Panc1 (cell line): ENCODE measurements at regions not wholly inside any gene's neighbourhood (a gene's known extent, or its start where the extent isn't known, plus 50 kb on each side); places are given as distances from the start of the nearest gene placed in this dataset.

ENCODE experiments used
- POLR2AphosphoS5 ChIP-seq: IDR thresholded peaks from 2 replicates; pipeline ENCODE4 v1.6.1; 2012; ENCODE audit warnings: mild to moderate bottlenecking, low read depth, low read length, moderate library complexity
- SIN3A ChIP-seq: IDR thresholded peaks from 2 replicates; pipeline ENCODE4 v1.6.1; 2012; ENCODE audit warnings: low read depth, mild to moderate bottlenecking, low read length, moderate library complexity, borderline replicate concordance; ENCODE audit not compliant: insufficient read depth
- TCF7L2 ChIP-seq: IDR thresholded peaks from 2 replicates; pipeline ENCODE4 v1.6.1; 2011; ENCODE audit warnings: mild to moderate bottlenecking, low read depth, low read length, inconsistent platforms
- TF ChIP-seq, protein P1 (sequence below): fragments of 450-650 bp; IDR thresholded peaks from 2 replicates; pipeline ENCODE4 v1.5.1; 2017; ENCODE audit warnings: mild to moderate bottlenecking
- TF ChIP-seq, protein P2 (sequence below), 2 experiments: IDR thresholded peaks; 2 replicates each; pipeline ENCODE4 v1.6.1; 2011 to 2012; ENCODE audit warnings: low read depth in 2 of 2, control low read depth in 1 of 2, low read length in 1 of 2, mild to moderate bottlenecking in 1 of 2, moderate library complexity in 1 of 2; ENCODE audit not compliant: insufficient read depth in 1 of 2

DNA sequence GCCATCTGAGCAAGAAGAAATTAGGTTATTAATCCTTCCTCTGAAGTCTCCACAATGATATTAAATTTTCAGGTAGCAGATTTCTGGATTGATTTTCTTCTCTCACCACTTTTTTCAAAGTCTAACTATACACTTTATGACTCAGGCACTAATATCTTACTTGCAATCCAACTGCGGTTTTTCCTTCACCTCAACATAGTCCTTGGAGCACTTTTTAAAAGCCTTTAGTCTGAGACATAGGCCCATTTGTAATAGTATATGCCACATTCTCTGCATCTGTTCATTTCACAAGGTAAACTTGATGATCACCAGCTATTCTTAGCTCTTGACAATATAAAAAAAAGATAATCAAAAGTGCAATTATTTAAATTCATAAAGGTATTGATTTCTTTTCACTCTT, 55.9 kb upstream of the EDNRA start:
- TF ChIP-seq, protein P1, sequence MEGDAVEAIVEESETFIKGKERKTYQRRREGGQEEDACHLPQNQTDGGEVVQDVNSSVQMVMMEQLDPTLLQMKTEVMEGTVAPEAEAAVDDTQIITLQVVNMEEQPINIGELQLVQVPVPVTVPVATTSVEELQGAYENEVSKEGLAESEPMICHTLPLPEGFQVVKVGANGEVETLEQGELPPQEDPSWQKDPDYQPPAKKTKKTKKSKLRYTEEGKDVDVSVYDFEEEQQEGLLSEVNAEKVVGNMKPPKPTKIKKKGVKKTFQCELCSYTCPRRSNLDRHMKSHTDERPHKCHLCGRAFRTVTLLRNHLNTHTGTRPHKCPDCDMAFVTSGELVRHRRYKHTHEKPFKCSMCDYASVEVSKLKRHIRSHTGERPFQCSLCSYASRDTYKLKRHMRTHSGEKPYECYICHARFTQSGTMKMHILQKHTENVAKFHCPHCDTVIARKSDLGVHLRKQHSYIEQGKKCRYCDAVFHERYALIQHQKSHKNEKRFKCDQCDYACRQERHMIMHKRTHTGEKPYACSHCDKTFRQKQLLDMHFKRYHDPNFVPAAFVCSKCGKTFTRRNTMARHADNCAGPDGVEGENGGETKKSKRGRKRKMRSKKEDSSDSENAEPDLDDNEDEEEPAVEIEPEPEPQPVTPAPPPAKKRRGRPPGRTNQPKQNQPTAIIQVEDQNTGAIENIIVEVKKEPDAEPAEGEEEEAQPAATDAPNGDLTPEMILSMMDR: no peak
- TF ChIP-seq POLR2AphosphoS5: no peak
- TF ChIP-seq SIN3A: no peak
- no peak for TF ChIP-seq TCF7L2
- TF ChIP-seq, protein P2, sequence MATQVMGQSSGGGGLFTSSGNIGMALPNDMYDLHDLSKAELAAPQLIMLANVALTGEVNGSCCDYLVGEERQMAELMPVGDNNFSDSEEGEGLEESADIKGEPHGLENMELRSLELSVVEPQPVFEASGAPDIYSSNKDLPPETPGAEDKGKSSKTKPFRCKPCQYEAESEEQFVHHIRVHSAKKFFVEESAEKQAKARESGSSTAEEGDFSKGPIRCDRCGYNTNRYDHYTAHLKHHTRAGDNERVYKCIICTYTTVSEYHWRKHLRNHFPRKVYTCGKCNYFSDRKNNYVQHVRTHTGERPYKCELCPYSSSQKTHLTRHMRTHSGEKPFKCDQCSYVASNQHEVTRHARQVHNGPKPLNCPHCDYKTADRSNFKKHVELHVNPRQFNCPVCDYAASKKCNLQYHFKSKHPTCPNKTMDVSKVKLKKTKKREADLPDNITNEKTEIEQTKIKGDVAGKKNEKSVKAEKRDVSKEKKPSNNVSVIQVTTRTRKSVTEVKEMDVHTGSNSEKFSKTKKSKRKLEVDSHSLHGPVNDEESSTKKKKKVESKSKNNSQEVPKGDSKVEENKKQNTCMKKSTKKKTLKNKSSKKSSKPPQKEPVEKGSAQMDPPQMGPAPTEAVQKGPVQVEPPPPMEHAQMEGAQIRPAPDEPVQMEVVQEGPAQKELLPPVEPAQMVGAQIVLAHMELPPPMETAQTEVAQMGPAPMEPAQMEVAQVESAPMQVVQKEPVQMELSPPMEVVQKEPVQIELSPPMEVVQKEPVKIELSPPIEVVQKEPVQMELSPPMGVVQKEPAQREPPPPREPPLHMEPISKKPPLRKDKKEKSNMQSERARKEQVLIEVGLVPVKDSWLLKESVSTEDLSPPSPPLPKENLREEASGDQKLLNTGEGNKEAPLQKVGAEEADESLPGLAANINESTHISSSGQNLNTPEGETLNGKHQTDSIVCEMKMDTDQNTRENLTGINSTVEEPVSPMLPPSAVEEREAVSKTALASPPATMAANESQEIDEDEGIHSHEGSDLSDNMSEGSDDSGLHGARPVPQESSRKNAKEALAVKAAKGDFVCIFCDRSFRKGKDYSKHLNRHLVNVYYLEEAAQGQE (IDR thresholded peaks at IDR 0.05; ENCODE audit: insufficient read depth in 1 of 2, low read depth in 2 of 2, low read length in 1 of 2): no peak
